Urinary bladder (tissue), 3 donors: ENCODE measurements at regions not wholly inside any gene's neighbourhood (a gene's known extent, or its start where the extent isn't known, plus 50 kb on each side); places are given as distances from the start of the nearest gene placed in this dataset.

ENCODE experiments used
- DNase-seq: peaks from one replicate; pipeline ENCODE4 v3.0.0-alpha.2; 2015; ENCODE audit errors: extremely low spot score
- H3K27ac ChIP-seq: one replicate; pipeline ENCODE4 v1.5.1; 2013; ENCODE audit warnings: low read depth, mild to moderate bottlenecking, moderate library complexity
- H3K36me3 ChIP-seq: one replicate; pipeline ENCODE4 v1.6.1; 2013; ENCODE audit warnings: mild to moderate bottlenecking, moderate library complexity; ENCODE audit not compliant: insufficient read depth
- H3K4me1 ChIP-seq: one replicate; pipeline ENCODE4 v1.6.1; 2013; ENCODE audit warnings: mild to moderate bottlenecking, moderate library complexity; ENCODE audit not compliant: insufficient read depth
- H3K4me3 ChIP-seq: one replicate; pipeline ENCODE4 v1.5.1; 2013; ENCODE audit warnings: low read depth, low read length
- WGBS: extraction: QIAGEN DNeasy Blood & Tissue Kit; methylation state at CpG from one replicate; pipeline ENCODE4 v1.1.7; 2013; 5-methylcytosine and 5-hydroxymethylcytosine counted together
- donor health status: healthy with polysubstance abuse.
- donor health status: healthy.

DNA sequence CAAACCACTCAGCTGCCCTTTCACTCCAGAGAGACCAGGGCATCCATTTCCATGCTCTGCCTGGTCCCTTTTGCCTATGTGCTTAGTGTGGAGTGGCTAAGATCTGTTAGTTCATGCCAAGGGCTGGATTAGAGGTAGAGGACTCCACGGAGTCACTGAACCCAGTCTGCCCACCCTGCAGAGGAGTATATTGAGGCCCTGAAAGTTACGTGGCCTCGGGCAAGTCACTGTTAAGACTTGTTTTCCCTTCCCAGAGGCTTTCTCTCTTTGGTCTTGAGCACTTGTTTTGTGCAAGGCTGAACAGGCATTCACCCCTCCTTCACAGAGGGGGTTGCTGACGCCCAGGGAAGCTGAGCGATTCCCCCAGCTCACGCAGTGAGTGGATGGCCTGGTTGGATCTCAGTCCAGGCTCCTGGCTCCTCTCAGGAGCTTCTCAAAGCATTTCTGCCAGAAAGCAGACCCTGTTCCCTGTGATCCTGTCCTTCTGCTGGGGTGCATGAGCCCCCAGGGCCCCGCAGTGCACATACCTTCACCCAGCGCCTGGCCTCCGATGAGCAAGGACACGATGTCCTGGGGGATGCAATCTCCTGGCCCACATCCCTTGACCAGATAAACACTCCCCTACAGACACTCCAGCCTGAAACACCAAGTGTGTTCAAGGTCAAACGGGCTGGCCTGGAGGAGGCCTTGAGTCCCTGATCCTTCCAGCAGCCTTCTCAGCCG is 153.4 kb upstream of the GSE1 start:
- 62% methylated on average over 12 of the region's 12 CpGs for WGBS
- H3K36me3 ChIP-seq = no peaks in the 10 kb centered on the region
- peaks cover 4% of the 10 kb centered on the region for H3K4me1 ChIP-seq
- peak overlapping the region; percentile 73 for H3K27ac ChIP-seq
- DNase-seq = no peak
- H3K4me3 ChIP-seq = no peak overlapping the region

DNA sequence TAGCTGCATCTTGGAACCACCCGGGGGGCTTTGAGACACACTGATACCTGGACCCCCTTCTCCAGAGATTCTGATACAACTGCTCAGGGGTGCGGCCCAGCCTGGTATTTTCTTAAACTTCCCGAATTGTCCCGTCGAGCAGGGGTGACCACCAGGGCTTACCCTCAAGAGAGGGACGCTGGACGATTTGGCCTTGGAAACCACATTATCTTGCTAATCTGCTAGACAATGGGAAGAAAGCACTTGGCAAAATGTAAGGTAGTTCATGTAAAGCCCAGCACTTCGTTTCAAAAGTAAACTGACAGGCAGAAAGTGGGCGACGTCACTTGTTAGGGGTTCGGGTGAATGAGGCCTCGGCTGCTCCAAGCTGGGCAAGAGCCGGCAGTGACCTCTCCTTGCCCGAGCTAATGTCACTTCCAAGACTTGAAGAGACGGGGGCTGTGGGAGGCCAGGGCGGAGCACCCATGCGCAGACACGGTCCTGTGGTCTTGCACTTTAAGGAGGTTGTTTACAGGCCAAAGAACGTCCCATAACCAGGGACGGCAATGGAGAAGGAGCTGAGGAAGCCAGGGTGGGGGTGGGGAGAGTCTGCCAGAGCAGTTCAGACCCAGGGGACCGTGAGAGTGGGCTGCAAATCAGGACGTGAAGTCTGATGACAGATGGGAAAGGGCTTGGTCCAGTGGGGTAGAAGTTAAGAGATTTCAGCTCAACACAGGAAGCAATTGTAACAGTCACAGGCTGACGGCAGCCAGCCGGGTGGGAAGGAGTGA is 152.7 kb upstream of the GSE1 start:
- peaks cover 4% of the 10 kb centered on the region for H3K4me1 ChIP-seq
- no peaks in the 10 kb centered on the region for H3K36me3 ChIP-seq
- H3K27ac ChIP-seq = peak overlapping the region; percentile 73
- peak; percentile 32 for DNase-seq
- 58% methylated on average over 24 of the region's 24 CpGs for WGBS
- H3K4me3 ChIP-seq = no peak overlapping the region

DNA sequence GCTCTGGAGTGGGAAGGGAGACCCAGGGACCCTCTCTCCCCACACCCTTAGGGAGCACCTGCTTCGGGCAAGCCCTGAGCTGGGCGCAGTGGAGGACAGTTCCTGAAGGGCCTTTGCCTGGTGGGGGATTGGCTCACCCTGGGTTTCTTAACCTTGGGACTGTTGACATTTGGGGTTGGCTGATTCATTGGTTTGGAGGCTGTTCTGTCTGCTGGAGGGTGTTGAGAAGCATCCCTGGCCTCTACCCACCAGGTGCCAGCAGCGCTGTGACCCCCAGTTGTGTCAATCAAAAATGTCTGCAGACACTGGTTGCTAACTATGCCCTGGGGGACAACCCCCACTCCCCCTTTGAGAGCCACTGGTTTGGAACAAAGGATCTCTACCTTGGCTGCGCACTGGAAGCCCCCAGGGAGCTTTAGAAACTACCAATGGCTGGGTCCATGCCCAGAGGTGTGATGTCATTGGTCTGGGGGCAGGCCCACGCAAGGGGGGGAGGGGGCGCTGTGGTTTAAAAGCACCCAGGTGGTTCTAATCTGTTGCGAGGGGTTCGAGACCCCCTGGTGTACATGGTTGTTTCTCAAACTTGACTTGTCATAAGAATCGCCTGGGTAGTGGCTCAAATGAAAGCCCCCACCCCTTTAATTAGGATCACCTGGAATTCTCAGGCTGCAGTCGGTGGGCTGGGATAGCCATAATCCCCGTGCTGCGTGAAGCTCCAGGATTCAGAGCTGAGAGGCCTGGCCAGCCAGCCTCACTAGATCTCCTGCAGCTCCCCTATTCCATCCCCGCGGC is 151.9 kb upstream of the GSE1 start:
- no peak overlapping the region for H3K4me3 ChIP-seq
- 54% methylated on average over 14 of the region's 14 CpGs for WGBS
- H3K27ac ChIP-seq = peak overlapping the region; percentile 27
- no peaks in the 10 kb centered on the region for H3K36me3 ChIP-seq
- H3K4me1 ChIP-seq = peaks cover 4% of the 10 kb centered on the region
- DNase-seq = no peak

DNA sequence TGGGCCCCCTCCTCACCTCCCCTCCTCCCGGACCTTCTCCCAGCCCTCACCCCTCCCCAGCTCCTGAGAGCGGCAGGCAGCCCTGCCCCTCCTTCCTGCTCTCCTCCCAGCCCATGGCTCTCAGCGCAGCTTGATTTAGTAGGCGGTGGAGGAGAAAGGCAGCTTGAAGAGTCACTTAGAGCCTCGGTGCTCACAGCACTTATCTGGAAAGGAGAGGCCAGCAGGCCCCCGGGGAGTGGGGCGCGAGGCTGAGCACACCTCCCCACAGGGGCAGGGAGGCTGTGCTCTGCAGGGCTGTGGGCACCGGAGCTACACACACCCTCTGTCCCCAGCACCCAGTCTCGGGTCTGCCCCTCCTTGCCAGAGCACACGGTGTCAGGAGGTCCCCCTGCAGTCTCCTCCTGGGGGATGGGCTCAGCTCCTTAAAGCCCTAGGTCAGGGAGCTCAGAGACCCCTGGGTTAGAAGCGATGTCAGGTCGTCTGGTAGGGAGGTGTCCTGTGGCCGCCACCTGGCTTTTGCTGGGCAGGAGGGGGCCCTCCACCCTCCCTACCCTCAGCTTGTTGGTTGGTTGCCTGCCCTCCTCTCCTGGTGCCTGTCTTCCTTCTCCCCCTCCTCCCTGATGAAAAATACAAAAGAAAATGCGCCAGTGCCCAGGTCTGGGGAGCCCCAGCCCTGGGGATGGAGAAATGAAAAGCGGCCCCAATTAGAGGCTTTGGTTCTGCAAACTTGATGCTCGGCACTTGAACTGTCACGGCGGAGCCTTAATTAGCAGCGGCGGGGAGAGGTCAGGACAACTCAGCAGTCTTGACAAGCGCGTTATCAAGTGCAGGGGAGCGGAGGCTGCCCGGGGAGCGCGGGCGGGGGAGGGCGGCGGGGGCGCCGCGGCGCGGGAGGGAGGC is 151.1 kb upstream of the GSE1 start:
- Histone ChIP-seq H3K4me1 (peaks cover 4% of the 10 kb centered on the region), H3K4me3 (peak overlapping the region; percentile 42), H3K27ac (no peak overlapping the region), H3K36me3 (no peaks in the 10 kb centered on the region)
- DNase-seq = peak; percentile 69
- 4% methylated on average over 34 of the region's 35 CpGs for WGBS

DNA sequence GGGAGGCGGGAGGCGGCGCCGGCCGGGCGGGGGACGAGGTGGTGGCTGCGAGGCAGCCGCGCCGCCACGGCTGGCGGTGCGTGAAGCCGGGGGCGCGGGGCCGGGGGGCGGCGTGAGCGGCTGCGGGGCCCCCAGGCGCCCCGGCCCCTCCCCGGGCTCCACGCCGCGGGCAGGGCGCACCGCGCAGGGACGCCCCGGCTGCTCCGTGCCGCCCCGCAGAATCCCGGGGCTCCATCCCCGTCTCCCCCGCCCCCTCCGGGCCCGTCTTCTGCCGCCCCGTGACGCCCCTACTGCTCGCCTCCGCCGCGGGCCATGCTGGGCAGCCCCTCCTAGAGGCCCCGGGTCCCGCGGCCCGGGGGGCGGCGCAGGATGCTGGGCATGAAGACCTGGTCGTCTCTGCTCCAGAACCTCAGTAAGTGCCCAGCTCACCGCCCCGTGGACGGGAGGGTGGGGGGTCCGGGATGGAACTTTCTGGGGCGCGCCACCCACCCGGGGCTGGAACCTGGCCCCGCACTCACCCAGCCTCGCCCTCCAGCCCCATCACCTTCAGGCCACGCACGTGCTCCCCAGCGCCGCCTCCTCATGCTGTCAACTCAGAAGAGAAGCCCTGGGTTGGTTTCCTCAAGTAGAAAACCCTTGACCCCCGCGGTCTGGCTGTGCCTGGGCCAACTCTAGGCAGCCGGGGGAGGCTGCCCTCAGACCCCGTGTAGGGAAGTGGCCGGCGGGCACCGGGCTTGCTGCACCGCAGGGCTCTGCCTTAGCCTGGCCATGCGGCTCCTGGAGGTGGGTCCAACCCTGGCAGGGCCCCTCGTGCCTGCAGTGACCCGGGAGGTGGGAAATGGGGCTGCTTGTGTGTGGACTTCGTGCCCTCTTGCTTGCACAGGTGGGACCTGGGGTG is 150.2 kb upstream of the GSE1 start:
- Histone ChIP-seq H3K27ac (no peak overlapping the region), H3K4me1 (peaks cover 4% of the 10 kb centered on the region), H3K36me3 (no peaks in the 10 kb centered on the region), H3K4me3 (peak overlapping the region; percentile 42)
- 16% methylated on average over 78 of the region's 80 CpGs for WGBS
- DNase-seq = no peak

DNA sequence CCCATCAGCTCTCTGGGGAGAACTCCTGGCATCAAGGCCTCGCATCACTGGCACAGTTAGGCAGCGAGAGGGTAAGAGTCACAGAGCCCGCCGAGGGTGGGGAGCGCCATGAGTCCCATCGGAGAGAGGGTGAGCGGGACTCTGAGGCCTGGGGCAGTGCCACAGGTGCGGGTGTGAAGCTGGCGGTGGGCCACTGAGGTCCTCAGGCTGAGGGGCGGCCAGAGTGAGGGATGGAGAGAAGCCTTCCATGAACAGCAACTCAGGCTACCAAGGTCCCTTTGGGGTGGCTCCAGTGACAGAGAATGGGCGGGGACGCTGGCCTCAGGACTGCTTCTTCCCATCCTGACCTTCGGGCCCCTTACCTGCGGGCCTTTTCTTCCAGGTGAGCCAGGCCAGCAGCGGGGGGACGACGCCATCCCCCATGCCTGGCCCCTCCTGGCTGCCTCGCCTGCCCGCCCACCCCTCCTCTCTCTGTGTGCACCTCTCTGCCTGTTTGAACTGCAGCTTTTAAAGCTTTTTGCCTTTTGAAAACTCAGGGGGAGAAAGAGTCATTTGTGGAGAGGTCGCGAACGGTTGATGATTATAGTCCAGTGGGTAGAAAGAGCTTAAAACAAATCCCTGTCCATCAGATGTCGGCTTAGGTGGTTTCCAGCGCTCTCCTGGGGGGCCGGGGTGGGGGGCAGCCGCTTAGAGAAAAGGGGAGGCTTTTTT is 149.3 kb upstream of the GSE1 start:
- H3K4me3 ChIP-seq = no peak overlapping the region
- H3K27ac ChIP-seq = no peak overlapping the region
- no peak for DNase-seq
- WGBS = 92% methylated on average over 26 of the region's 26 CpGs
- H3K36me3 ChIP-seq = no peaks in the 10 kb centered on the region
- peaks cover 4% of the 10 kb centered on the region for H3K4me1 ChIP-seq

DNA sequence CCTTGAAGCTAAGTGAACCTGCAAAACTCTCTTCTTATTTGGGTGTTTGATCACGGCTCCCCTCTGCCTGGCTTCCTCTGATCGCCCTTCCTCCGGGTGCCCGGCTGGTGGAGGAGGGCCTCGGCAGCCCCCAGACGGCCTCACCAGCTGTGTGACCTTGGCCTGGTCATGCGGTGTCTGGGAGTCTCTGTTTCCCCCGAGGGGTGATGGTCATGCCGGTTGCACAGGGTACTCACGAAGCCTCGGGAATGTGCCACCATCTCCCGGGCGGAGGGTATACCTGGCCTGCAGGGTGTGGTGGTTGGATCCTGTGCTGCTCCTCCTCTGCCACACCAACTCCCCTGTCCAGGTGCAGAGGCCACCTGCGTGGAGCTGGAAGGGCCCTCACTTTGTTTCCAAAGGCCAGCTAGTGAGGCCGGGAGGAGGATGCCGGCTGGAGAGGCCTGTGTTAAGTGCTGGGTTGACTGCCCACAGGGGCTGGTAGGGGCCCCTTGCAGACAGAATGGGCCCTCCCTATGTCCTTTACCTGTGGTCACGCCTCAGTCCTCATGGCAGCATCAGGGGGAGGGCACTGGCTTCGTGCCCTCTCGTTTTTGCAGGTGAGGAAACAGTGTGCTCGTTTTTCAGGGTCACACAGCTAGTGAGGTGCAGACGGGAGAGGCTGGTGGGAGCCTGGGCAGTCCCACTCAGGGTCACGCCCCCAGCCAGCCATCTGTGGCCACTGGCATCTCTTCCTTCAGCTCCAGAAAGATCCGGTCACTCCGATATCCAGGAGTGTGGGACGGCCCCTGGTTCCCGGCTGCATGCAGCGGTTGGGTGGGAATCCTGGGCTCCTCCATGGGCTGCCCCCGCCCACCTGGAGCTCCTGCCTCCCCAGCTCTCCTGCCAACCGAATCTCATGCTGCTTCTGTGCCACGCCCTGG is 148.5 kb upstream of the GSE1 start:
- Histone ChIP-seq H3K27ac (no peak overlapping the region), H3K36me3 (no peaks in the 10 kb centered on the region), H3K4me1 (peaks cover 4% of the 10 kb centered on the region), H3K4me3 (no peak overlapping the region)
- DNase-seq = no peak
- WGBS = 90% methylated on average over 30 of the region's 30 CpGs

DNA sequence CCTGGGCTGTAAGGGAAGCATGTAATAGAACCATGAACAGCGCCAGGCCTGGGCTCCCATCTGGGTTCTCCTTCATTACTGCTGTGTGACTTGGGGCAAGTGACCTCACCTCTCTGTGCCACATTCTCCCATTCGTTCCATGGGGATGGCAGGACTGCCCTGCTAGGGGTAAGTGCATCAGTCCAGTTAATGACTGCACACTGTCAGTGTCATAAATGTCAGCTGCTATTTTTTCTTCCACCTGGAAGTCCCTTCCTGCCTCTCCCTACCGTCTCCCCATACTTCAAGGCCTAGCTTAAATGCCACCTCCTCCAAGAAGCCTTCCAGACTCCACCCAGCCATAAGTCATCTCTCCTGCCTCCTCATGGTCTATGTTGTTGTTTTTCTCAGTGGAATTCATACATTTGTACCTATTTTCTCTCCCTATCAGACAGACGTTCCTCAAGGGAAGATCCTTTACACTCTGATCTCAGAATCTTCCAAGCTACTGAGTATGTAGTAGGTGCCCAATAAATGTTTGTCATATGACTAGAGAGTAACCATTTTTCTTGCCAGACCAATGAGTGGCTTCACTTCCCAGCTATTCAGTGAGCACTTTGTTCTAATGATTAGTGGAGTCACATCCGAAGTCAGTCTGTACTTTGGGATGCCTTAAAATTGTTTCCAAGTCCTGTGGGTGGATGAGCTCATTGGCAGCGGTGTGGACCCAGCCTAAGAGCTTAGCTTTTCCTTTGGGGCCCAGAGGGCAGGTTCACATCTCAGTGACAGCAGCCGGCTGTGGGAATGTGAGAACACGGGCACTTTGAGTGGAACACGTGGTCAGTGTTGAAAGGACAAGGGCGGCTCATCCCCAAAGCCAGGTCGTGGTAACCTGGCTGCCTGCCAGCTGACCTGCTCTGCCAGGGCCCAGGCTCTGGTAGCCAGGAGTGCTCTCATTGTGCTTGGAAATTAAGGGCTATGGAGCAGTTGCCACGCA is 147.5 kb upstream of the GSE1 start:
- DNase-seq = no peak
- H3K4me1 ChIP-seq = peaks cover 4% of the 10 kb centered on the region
- no peaks in the 10 kb centered on the region for H3K36me3 ChIP-seq

DNA sequence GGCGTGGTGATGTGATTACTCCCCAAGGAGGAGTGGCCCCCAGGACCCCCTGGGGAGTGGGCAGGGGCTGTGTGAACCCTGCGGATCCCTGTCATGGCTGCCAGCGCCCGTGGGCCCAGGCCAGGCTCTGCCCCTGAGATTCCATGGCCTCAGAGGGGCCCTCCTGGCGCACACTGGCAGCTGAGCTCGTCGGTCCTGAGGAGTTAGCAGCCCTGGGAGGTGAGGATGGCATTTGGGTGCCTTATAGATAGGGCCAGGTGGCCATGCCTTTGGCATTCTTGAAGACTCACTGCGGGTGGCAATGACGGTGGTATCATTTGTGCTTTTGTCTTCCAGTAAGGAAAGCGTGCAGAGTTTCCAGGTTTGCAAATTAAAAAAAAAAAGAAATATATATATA is 146.8 kb upstream of the GSE1 start:
- DNase-seq = no peak
- no peaks in the 10 kb centered on the region for H3K36me3 ChIP-seq
- no peak overlapping the region for H3K4me3 ChIP-seq
- 94% methylated on average over 10 of the region's 10 CpGs for WGBS
- H3K27ac ChIP-seq = no peak overlapping the region
- peaks cover 4% of the 10 kb centered on the region for H3K4me1 ChIP-seq

More for the DNA sequence above, 147.5 kb upstream of the GSE1 start:
- 50% methylated on average over 12 of the region's 12 CpGs for WGBS
- H3K4me3 ChIP-seq = no peak overlapping the region
- no peak overlapping the region for H3K27ac ChIP-seq

DNA sequence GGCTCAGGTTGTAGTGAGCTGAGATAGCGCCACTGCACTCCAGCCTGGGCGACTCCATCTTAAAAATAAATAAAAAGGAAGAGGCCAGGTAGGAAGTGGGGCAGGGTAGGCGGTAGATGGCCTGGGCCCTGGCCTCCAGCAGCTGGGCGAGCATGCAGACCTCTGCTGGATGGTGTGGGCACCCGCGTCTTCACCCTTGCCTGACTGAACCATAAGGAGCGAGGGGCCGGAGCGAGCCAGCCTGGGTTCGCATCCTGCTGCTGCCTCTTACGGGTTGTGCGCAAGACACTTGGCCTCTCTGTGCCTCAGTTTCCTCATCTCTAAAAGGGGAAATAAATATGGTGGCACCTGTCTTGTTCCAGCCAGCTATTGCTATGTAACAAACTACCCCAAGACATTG is 146.1 kb upstream of the GSE1 start:
- Histone ChIP-seq H3K4me1 (peaks cover 1% of the 10 kb centered on the region), H3K27ac (no peak overlapping the region), H3K4me3 (no peak overlapping the region), H3K36me3 (no peaks in the 10 kb centered on the region)
- WGBS = 98% methylated on average over 12 of the region's 12 CpGs
- DNase-seq = no peak
